CD4-positive, CD25-positive, alpha-beta regulatory T cell (primary cell): ENCODE measurements at regions not wholly inside any gene's neighbourhood (a gene's known extent, or its start where the extent isn't known, plus 50 kb on each side); places are given as distances from the start of the nearest gene placed in this dataset.
"Not testable (repeated sequence)": the region's sequence is repeated elsewhere in the genome, so short reads cannot be mapped to it uniquely, and the experiment has no call there.

Source experiments
- ATAC-seq, 2 donors: fragments of 150-1000 bp; cut with Tn5 transposase; one replicate each; pipeline ENCODE4 v1.10.0; 2021; ENCODE audit warnings: low read depth in 2 of 2, moderate number of reproducible peaks in 2 of 2, moderate library complexity in 1 of 2
- DNase-seq, 3 donors: peaks; one replicate each; pipeline versions ENCODE4 v3.0.0 to v3.0.0-alpha.2; 2012 to 2022; ENCODE audit warnings: mixed read lengths in 1 of 3
- H3K27ac ChIP-seq: one replicate; pipeline ENCODE4 v1.7.0; 2013; ENCODE audit warnings: mild to moderate bottlenecking, low read length; ENCODE audit not compliant: insufficient read depth, poor library complexity, severe bottlenecking
- H3K27me3 ChIP-seq: one replicate; pipeline ENCODE4 v1.7.0; 2013; ENCODE audit warnings: low read length; ENCODE audit not compliant: control insufficient read depth, insufficient read depth
- H3K36me3 ChIP-seq: one replicate; pipeline ENCODE4 v1.7.0; 2013; ENCODE audit warnings: mild to moderate bottlenecking, low read length, moderate library complexity; ENCODE audit not compliant: control insufficient read depth, insufficient read depth
- H3K4me1 ChIP-seq: 2 replicates; pipeline ENCODE4 v1.7.0; 2013; ENCODE audit warnings: mild to moderate bottlenecking, low read length; ENCODE audit not compliant: insufficient read depth, control insufficient read depth, poor library complexity, severe bottlenecking
- H3K4me3 ChIP-seq: one replicate; pipeline ENCODE4 v1.7.0; 2013; ENCODE audit warnings: low read depth, mild to moderate bottlenecking, low read length, moderate library complexity
- H3K9me3 ChIP-seq, 2 experiments: 1 replicate in 1 of 2; 2 replicates in 1 of 2; pipeline ENCODE4 v1.7.0; 2013; ENCODE audit warnings: low read length in 2 of 2, mild to moderate bottlenecking in 1 of 2, moderate library complexity in 1 of 2; ENCODE audit not compliant: control insufficient read depth in 2 of 2
- H3K27ac Mint-ChIP-seq, 3 donors: one replicate each; pipeline ENCODE4 v1.8.0; 2020 to 2022; ENCODE audit warnings: mild to moderate bottlenecking in 3 of 3, mixed read lengths in 3 of 3, moderate library complexity in 2 of 3
- H3K27me3 Mint-ChIP-seq: one replicate; pipeline ENCODE4 v1.8.0; 2022; ENCODE audit warnings: mild to moderate bottlenecking, mixed read lengths
- H3K36me3 Mint-ChIP-seq: one replicate; pipeline ENCODE4 v1.8.0; 2020; ENCODE audit warnings: mixed read lengths
- H3K4me1 Mint-ChIP-seq, 4 donors: one replicate each; pipeline ENCODE4 v1.8.0; 2020 to 2022; ENCODE audit warnings: mixed read lengths in 4 of 4, mild to moderate bottlenecking in 1 of 4
- H3K4me3 Mint-ChIP-seq, 4 donors: one replicate each; pipeline ENCODE4 v1.8.0; 2020 to 2022; ENCODE audit warnings: mild to moderate bottlenecking in 4 of 4, mixed read lengths in 4 of 4, moderate library complexity in 3 of 4
- H3K9me3 Mint-ChIP-seq, 7 donors: one replicate each; pipeline ENCODE4 v1.8.0; 2020 to 2022; ENCODE audit warnings: mixed read lengths in 7 of 7, mild to moderate bottlenecking in 3 of 7, moderate library complexity in 2 of 7

DNA sequence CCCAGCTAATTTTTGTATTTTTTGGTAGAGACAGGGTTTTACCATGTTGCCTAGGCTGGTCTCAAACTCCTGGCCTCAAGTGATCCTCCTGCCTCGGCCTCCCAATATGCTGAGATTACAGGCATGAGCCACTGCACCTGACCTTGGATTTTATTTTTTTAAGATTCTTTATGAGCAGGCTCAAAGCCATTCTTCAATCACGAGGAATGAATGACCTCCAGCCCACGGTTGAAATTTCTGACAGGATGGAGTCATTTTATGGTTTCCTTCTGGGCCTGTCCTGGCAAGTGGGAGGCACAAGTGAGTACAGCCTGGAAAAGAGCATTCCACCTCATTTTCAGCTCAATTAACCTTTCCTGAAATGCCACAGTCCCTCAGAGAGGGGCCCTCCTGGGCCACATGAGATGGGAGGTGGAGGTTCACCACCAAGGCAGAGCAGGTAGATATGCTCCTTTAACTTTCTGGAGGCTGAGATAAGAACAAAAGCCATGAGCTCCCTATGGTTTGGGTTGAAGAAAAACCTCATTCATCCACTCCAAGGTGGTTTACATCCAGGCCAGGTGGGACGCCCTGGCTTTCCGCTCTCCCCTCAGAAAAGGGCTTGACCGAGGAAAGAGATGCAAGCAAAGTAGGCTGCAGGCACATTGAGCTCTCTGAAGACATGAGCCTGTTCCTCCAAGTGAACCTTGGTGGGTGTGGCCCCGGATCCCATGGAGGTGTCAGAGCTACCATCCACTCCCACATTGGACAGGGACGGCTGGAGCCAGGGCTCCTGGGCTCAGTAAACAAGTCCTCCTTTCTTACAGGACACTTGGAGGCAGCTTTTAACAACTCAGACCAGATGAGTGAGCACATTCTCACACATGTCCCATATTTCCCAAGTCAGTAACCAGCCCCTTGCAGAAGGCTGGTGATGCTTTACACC is 208.5 kb upstream of the SSTR4 start:
- Histone ChIP-seq H3K9me3 (no peaks in the 10 kb centered on the region), H3K4me3 (no peak overlapping the region), H3K36me3 (no peaks in the 10 kb centered on the region), H3K27ac (no peak overlapping the region), H3K27me3 (no peaks in the 10 kb centered on the region), H3K4me1 (no peaks in the 10 kb centered on the region)
- no peak for DNase-seq
- Mint-ChIP-seq H3K27ac (no peak overlapping the region), H3K36me3 (no peaks in the 10 kb centered on the region), H3K4me3 (no peak overlapping the region), H3K27me3 (no peaks in the 10 kb centered on the region), H3K4me1 (no peaks in the 10 kb centered on the region), H3K9me3 (peaks cover 0 to 5% (median 0%) of the 10 kb centered on the region in 7 donors)
- no peak for ATAC-seq

DNA sequence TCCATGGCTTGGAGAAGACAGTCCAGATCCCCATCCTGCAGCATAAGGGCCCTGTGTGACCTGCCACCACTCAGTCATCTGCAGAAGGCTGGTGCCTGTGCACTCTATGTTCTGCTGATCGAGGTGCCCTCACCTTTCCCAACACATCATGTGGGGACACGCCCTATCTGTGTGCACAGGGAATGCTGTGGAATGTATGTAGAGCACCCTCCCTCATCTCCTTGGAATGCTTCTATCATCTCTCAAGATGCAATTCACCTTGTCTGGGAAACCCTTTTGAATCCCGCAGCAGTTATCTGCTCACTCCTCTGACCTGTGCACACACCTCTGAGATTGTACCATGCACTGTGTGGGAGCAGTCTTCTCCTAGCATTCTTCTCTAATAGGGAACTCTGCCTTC is 207.2 kb upstream of the SSTR4 start:
- Mint-ChIP-seq H3K27me3 (no peaks in the 10 kb centered on the region), H3K9me3 (peaks cover 0 to 9% (median 0%) of the 10 kb centered on the region in 7 donors), H3K36me3 (no peaks in the 10 kb centered on the region), H3K4me1 (no peaks in the 10 kb centered on the region), H3K4me3 (no peak overlapping the region), H3K27ac (no peak overlapping the region)
- H3K4me1 ChIP-seq: no peaks in the 10 kb centered on the region
- H3K9me3 ChIP-seq: no peaks in the 10 kb centered on the region
- H3K27me3 ChIP-seq: no peaks in the 10 kb centered on the region
- H3K36me3 ChIP-seq: no peaks in the 10 kb centered on the region
- ATAC-seq (no peak), DNase-seq (no peak)
- no peak overlapping the region for H3K4me3 ChIP-seq
- H3K27ac ChIP-seq: no peak overlapping the region

DNA sequence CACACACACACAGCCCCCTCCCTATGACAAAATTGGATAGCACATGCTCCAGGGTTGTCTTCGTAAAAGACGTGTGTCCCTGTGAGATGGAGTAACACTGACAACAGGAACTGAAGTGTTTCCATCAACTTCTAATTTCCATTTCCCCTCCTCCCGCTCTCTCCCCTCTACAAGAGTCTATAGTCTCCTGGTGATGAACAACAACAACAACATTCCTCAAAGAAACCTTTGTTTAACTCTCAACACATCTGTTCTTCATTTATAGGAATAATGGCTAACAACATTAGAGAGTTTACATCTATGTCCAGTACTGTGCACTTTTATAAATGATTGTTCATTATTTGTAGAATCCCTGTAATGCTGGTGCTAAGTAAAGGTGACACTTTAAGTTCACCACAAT is 205.8 kb upstream of the SSTR4 start:
- ATAC-seq: no peak
- peaks cover 0 to 9% (median 0%) of the 10 kb centered on the region in 7 donors for H3K9me3 Mint-ChIP-seq
- no peaks in the 10 kb centered on the region for H3K4me1 Mint-ChIP-seq
- H3K27me3 Mint-ChIP-seq: no peaks in the 10 kb centered on the region
- no peak overlapping the region for H3K4me3 Mint-ChIP-seq
- H3K27ac Mint-ChIP-seq: no peak overlapping the region
- Histone ChIP-seq H3K9me3 (no peaks in the 10 kb centered on the region), H3K27me3 (no peaks in the 10 kb centered on the region), H3K4me3 (no peak overlapping the region), H3K4me1 (no peaks in the 10 kb centered on the region), H3K36me3 (no peaks in the 10 kb centered on the region), H3K27ac (no peak overlapping the region)
- DNase-seq: no peak
- no peaks in the 10 kb centered on the region for H3K36me3 Mint-ChIP-seq

DNA sequence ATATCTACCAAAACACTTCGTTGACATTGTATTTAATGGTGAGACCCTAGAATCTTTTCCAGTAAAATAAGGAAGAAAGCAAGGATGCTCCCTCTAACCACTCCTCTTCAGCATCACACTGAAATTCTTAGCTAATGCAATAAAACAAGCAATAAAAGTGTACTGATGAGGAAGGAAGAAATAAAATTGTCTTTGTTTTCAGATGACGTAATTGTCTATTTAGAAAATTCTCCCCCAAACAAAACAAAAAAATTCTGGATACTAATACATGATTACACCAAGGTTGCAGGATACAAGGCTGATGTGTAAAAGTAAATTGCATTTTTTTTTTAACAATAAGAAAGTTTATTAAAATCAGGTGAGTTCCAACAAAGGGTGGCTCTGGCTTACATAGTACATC is 205.0 kb upstream of the SSTR4 start:
- Mint-ChIP-seq H3K4me3 (no peak overlapping the region), H3K9me3 (peaks cover 0 to 9% (median 0%) of the 10 kb centered on the region in 7 donors), H3K4me1 (no peaks in the 10 kb centered on the region), H3K27me3 (no peaks in the 10 kb centered on the region), H3K36me3 (no peaks in the 10 kb centered on the region), H3K27ac (no peak overlapping the region)
- no peaks in the 10 kb centered on the region for H3K9me3 ChIP-seq
- no peaks in the 10 kb centered on the region for H3K4me1 ChIP-seq
- no peak overlapping the region for H3K27ac ChIP-seq
- no peak overlapping the region for H3K4me3 ChIP-seq
- no peaks in the 10 kb centered on the region for H3K27me3 ChIP-seq
- no peaks in the 10 kb centered on the region for H3K36me3 ChIP-seq
- no peak for ATAC-seq
- DNase-seq: no peak

DNA sequence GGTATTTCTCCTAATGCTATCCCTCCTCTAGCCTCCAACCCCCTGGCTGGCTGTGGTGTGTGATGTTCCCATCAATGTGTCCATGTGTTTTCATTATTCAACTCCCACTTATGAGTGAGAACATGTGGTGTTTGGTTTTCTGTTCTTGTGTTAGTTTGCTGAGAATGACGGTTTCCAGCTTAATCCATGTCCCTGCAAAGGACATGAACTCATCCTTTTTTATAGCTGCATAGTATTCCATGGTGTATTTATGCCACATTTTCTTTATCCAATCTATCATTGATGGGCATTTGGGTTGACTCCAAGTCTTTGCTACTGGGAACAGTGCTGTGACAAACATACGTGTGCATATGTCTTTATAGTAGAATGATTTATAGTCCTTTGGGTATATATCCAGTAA is 204.4 kb upstream of the SSTR4 start:
- not testable (repeated sequence) for DNase-seq, H3K27me3 Mint-ChIP-seq, H3K36me3 ChIP-seq, ATAC-seq, H3K27me3 ChIP-seq, H3K27ac Mint-ChIP-seq, H3K4me3 ChIP-seq, H3K4me3 Mint-ChIP-seq, H3K4me1 Mint-ChIP-seq, H3K4me1 ChIP-seq, H3K9me3 ChIP-seq, H3K27ac ChIP-seq, H3K36me3 Mint-ChIP-seq, H3K9me3 Mint-ChIP-seq

DNA sequence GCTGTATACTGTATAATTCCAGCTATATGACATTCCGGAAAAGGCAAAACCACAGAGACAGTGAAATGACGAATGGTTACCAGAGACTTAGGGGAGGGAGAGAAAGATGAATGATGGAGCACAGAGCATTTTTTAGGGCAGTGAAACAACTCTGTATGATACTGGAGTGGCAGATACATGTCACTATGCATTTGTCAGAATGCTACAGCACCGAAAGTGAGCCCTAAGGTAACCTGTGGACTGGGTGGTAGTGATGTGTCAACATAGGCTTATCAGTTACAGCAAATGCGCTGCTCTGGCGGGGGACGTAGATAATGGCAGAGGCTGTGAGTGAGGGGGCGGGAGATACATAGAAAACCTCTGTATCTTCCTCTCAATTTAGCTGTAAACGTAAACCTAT is 201.3 kb upstream of the SSTR4 start:
- DNase-seq: no peak
- no peaks in the 10 kb centered on the region for H3K27me3 Mint-ChIP-seq
- peaks cover 0 to 9% (median 3%) of the 10 kb centered on the region in 7 donors for H3K9me3 Mint-ChIP-seq
- H3K4me1 ChIP-seq: no peaks in the 10 kb centered on the region
- H3K27ac Mint-ChIP-seq: no peak overlapping the region
- H3K36me3 ChIP-seq: no peaks in the 10 kb centered on the region
- no peak for ATAC-seq
- H3K36me3 Mint-ChIP-seq: no peaks in the 10 kb centered on the region
- no peak overlapping the region for H3K27ac ChIP-seq
- no peaks in the 10 kb centered on the region for H3K4me1 Mint-ChIP-seq
- no peaks in the 10 kb centered on the region for H3K27me3 ChIP-seq
- no peaks in the 10 kb centered on the region for H3K9me3 ChIP-seq
- H3K4me3 Mint-ChIP-seq: no peak overlapping the region
- H3K4me3 ChIP-seq: no peak overlapping the region

DNA sequence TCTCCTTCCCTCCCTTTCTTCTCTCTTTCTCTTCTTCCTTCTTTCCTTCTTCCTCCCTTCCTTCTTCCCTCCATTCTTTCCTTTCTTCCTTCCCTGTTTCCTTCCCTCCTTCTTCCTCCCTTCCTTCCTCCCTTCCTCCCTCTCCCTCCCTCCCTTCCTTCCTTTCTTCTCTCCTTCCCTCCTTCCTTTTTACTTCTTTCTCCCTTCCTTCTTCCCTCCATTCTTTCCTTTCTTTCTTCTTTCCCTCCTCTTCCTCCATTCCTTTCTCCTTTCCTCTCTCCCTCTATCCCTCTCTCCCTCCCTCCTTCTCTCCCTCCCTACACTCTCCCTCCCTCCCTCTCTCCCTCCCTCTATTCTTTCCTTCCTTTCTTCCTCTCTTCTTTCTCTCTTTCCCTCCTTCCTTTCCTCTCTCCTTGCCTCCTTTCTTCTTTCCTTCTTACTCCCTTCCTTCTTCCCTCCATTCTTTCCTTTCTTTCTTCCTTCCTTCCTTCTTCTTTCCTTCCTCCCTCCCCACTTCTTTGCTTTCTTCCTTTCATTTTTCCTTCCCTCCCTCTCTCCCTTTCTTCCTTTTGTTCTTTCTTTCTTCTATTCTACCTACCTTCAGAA is 200.4 kb upstream of the SSTR4 start:
- DNase-seq: no peak
- peaks cover 0 to 9% (median 3%) of the 10 kb centered on the region in 7 donors for H3K9me3 Mint-ChIP-seq

DNA sequence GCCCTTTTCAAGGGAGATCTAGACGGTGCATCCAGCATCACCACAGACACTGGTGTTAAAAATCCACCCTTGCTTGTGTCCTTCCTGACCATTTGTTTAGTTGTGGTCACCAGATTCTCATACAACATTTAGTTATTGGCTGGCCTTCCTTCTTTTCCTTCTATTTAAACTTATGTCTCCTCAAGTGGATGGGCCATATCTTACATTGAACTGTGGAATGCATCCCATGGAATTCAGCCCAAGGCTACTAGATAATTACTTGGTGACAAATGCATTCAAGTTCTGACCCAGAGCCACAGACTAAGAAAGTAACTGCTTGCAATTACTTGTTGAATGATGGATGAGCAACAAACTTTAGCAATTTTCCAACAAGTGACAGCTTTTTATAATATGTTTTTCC is 198.9 kb upstream of the SSTR4 start:
- no peak overlapping the region for H3K4me3 Mint-ChIP-seq
- H3K27me3 ChIP-seq: no peaks in the 10 kb centered on the region

More for the DNA sequence above, 200.4 kb upstream of the SSTR4 start:
- Mint-ChIP-seq H3K27ac (no peak overlapping the region), H3K4me1 (no peaks in the 10 kb centered on the region), H3K4me3 (no peak overlapping the region), H3K27me3 (no peaks in the 10 kb centered on the region), H3K36me3 (no peaks in the 10 kb centered on the region)
- Histone ChIP-seq H3K27me3 (no peaks in the 10 kb centered on the region), H3K27ac (no peak overlapping the region), H3K4me1 (no peaks in the 10 kb centered on the region), H3K4me3 (no peak overlapping the region), H3K9me3 (no peaks in the 10 kb centered on the region), H3K36me3 (no peaks in the 10 kb centered on the region)
- no peak for ATAC-seq

More for the DNA sequence above, 198.9 kb upstream of the SSTR4 start:
- Mint-ChIP-seq H3K27ac (no peak overlapping the region), H3K27me3 (no peaks in the 10 kb centered on the region), H3K9me3 (peaks cover 0 to 6% (median 2%) of the 10 kb centered on the region in 7 donors), H3K4me1 (no peaks in the 10 kb centered on the region), H3K36me3 (no peaks in the 10 kb centered on the region)
- no peak overlapping the region for H3K4me3 ChIP-seq
- DNase-seq (no peak), ATAC-seq (no peak)
- no peaks in the 10 kb centered on the region for H3K4me1 ChIP-seq
- no peaks in the 10 kb centered on the region for H3K36me3 ChIP-seq
- H3K9me3 ChIP-seq: no peaks in the 10 kb centered on the region
- no peak overlapping the region for H3K27ac ChIP-seq
